BE2C (cell line): ENCODE measurements at regions not wholly inside any gene's neighbourhood (a gene's known extent, or its start where the extent isn't known, plus 50 kb on each side); places are given as distances from the start of the nearest gene placed in this dataset.

Experiments used
- DNase-seq: peaks from one replicate; pipeline ENCODE4 v3.0.0-alpha.2; 2020
- H3K27me3 ChIP-seq: fragments of 250-450 bp; sonication (Bioruptor Pico); 2 replicates; pipeline ENCODE4 v1.5.1; 2020; ENCODE audit warnings: mild to moderate bottlenecking
- H3K36me3 ChIP-seq: fragments of 250-450 bp; sonication (Bioruptor Pico); 2 replicates; pipeline ENCODE4 v1.5.1; 2020; ENCODE audit warnings: mild to moderate bottlenecking
- H3K4me1 ChIP-seq: fragments of 250-450 bp; sonication (Bioruptor Pico); 2 replicates; pipeline ENCODE4 v1.5.1; 2020
- H3K4me3 ChIP-seq: 2 replicates; pipeline ENCODE4 v1.5.1; 2011; ENCODE audit warnings: low read depth, low read length
- H3K9me3 ChIP-seq: fragments of 250-450 bp; sonication (Bioruptor Pico); 2 replicates; pipeline ENCODE4 v1.5.1; 2020
- TF ChIP-seq, protein P1 (sequence below): IDR thresholded peaks from 2 replicates; pipeline ENCODE4 v1.5.1; 2012; ENCODE audit warnings: mild to moderate bottlenecking, low read depth, low read length

- H3K27me3 ChIP-seq = no peaks in the 10 kb centered on the region
These were observed 152.5 kb downstream of the ESM1 start for GRCh38 chr5:54832858-54833257.

DNA sequence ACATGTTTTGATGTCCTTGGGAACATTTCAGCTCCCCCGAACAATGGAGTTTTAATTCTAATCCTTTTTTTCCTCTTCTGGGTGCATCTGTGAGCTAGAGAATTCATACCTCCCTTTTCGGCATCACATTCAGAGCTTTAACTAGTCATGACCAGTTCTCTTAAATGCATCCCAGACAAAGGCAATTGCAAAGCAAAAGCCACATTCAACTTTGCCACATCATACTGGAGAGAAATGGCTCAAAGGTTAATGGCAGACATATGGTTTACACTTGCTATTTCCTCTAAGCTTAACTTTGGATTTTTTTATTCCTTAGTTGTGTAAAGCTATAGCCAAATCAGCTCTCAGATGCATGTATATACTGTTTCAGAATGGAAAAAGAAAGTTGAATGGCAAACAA lies 153.3 kb downstream of the ESM1 start:
- no peak for DNase-seq
- H3K4me1 ChIP-seq = no peaks in the 10 kb centered on the region
- TF ChIP-seq, protein P1, sequence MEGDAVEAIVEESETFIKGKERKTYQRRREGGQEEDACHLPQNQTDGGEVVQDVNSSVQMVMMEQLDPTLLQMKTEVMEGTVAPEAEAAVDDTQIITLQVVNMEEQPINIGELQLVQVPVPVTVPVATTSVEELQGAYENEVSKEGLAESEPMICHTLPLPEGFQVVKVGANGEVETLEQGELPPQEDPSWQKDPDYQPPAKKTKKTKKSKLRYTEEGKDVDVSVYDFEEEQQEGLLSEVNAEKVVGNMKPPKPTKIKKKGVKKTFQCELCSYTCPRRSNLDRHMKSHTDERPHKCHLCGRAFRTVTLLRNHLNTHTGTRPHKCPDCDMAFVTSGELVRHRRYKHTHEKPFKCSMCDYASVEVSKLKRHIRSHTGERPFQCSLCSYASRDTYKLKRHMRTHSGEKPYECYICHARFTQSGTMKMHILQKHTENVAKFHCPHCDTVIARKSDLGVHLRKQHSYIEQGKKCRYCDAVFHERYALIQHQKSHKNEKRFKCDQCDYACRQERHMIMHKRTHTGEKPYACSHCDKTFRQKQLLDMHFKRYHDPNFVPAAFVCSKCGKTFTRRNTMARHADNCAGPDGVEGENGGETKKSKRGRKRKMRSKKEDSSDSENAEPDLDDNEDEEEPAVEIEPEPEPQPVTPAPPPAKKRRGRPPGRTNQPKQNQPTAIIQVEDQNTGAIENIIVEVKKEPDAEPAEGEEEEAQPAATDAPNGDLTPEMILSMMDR = no peak

More at GRCh38 chr5:54832858-54833257, 152.5 kb downstream of the ESM1 start:
- H3K36me3 ChIP-seq = no peaks in the 10 kb centered on the region
- DNase-seq = no peak
- TF ChIP-seq, protein P1 = no peak
- H3K4me1 ChIP-seq = no peaks in the 10 kb centered on the region
- H3K4me3 ChIP-seq = no peak overlapping the region
- no peaks in the 10 kb centered on the region for H3K9me3 ChIP-seq

DNA sequence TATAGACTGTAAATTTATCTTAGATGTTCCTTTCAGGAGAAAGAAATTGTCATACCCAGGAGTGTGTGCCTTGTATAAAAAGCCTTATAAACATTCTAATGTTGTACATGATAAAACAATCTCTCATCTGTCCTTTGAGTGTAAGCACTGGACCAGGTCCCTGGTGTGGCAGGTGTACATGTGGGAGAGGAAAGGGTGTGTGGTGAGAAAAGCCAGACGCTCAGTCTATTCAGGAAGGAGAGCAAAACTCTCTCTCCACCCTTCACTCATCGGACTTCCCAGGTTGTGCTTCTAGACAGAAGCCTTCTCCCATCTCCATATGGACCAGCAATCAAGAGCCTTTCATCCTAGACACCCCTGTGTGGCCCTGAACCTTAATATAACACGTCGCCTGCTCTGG lies 154.2 kb downstream of the ESM1 start:
- H3K9me3 ChIP-seq = no peaks in the 10 kb centered on the region
- no peaks in the 10 kb centered on the region for H3K27me3 ChIP-seq
- H3K4me1 ChIP-seq = no peaks in the 10 kb centered on the region
- no peak for DNase-seq
- TF ChIP-seq, protein P1 = no peak
- no peaks in the 10 kb centered on the region for H3K36me3 ChIP-seq
- H3K4me3 ChIP-seq = no peak overlapping the region

More for the DNA sequence above, 153.3 kb downstream of the ESM1 start:
- no peaks in the 10 kb centered on the region for H3K36me3 ChIP-seq
- no peak overlapping the region for H3K4me3 ChIP-seq
- no peaks in the 10 kb centered on the region for H3K9me3 ChIP-seq
- H3K27me3 ChIP-seq = no peaks in the 10 kb centered on the region

DNA sequence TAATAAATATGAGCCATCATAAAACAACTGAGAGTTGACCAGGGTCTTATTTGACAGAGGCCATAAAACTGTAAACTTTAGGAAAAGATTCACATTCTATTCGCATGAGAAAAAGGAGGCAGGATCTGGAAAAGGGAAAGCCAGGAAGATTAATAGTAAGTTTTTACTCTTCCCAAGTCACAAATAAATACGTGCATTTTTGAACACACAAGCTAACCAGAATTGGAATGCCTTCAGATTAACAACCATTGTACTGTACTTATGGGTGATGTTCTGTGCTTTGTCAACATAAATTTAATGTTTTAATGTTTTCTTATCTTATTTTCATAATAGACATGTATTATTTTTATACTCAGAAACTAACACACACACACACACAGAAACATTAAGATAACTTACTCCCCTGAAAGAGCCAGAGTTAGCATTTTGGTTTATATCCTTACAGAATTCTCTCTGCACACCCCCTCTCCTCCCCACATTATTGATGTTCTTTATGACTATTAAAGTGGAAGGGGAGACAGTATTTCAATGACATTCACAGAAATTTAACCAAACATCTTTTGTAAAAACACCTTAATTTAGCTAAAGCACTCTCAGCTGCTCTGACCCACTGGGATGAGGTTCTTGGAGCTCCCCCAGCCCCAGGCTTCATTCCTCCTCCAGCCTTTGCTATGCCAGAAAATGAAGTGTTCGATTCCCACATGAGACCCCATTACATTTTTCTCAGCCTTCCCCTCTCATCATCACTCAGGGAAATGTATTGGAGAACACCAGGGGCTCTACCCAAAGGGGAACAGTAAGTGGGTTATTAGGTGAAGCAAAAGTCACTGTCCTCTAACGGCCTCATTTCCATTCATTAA lies 155.5 kb downstream of the ESM1 start:
- H3K27me3 ChIP-seq = no peaks in the 10 kb centered on the region
- H3K4me1 ChIP-seq = no peaks in the 10 kb centered on the region; the same call in 1 of the 2 replicates
- no peak overlapping the region for H3K4me3 ChIP-seq
- no peaks in the 10 kb centered on the region for H3K9me3 ChIP-seq
- no peaks in the 10 kb centered on the region for H3K36me3 ChIP-seq
- TF ChIP-seq, protein P1 = no peak
- DNase-seq = no peak

DNA sequence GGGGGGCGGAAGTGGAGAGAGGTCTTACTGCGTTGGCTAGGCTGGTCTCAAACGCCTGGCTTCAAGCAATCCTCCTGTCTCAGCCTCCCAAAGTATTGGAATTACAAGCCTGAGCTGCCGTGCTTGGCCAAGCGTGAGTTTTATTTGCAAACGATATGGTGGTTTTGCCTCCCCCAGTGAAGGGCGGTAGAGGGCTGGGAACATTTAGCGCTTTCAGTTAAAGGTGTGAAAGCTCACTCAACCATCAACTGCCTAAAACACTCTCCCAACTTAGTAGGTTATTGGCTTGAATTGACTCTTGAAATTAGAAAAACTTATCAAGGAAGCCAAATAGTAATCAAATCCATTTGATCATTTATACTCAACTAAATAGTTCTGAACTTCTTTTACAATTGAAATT lies 156.3 kb downstream of the ESM1 start:
- no peaks in the 10 kb centered on the region for H3K36me3 ChIP-seq
- no peaks in the 10 kb centered on the region for H3K9me3 ChIP-seq
- H3K4me1 ChIP-seq = no peaks in the 10 kb centered on the region; the same call in 1 of the 2 replicates
- no peak overlapping the region for H3K4me3 ChIP-seq
- H3K27me3 ChIP-seq = no peaks in the 10 kb centered on the region
- TF ChIP-seq, protein P1 = no peak
- DNase-seq = no peak

DNA sequence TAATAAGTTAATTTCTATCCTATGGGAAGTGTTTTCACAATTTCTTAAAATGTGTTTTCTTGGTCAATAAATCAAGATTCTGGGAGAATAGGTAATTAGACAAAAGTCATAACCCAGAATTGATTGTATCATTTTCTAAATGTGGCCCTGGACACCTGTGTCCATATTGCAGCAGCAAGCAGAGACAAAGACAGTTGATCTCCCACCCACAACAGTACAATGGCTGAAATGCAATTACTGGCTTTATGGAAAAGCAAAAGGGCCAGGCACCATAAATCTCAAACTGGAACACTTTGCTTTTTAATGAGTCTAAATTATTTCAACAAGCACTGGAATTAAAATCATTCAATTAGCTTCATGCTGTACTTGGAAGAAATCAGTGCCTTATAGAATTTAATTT lies 157.2 kb downstream of the ESM1 start:
- H3K36me3 ChIP-seq = no peaks in the 10 kb centered on the region
- no peaks in the 10 kb centered on the region for H3K9me3 ChIP-seq
- no peak for DNase-seq
- TF ChIP-seq, protein P1 = no peak
- H3K4me1 ChIP-seq = no peaks in the 10 kb centered on the region; the same call in 1 of the 2 replicates
- H3K4me3 ChIP-seq = no peak overlapping the region
- H3K27me3 ChIP-seq = no peaks in the 10 kb centered on the region
